A673 (cell line): ENCODE measurements at regions not wholly inside any gene's neighbourhood (a gene's known extent, or its start where the extent isn't known, plus 50 kb on each side); places are given as distances from the start of the nearest gene placed in this dataset.

ENCODE experiments used
- CTCF ChIP-seq: fragments of 300-800, 200-600 bp; sonication (generic); conservative IDR thresholded peaks from 2 replicates; pipeline ENCODE4 v1.5.1; 2017; ENCODE audit warnings: low read depth, mild to moderate bottlenecking, antibody characterized with exemption, low read length, moderate library complexity, mixed read lengths
- EZH2 ChIP-seq: fragments of 200-600 bp; sonication (generic); IDR thresholded peaks from 2 replicates; pipeline ENCODE4 v1.6.1; 2017; ENCODE audit warnings: borderline replicate concordance, low read depth, mild to moderate bottlenecking, mixed read lengths, antibody characterized with exemption, low read length; ENCODE audit not compliant: poor library complexity, severe bottlenecking

DNA sequence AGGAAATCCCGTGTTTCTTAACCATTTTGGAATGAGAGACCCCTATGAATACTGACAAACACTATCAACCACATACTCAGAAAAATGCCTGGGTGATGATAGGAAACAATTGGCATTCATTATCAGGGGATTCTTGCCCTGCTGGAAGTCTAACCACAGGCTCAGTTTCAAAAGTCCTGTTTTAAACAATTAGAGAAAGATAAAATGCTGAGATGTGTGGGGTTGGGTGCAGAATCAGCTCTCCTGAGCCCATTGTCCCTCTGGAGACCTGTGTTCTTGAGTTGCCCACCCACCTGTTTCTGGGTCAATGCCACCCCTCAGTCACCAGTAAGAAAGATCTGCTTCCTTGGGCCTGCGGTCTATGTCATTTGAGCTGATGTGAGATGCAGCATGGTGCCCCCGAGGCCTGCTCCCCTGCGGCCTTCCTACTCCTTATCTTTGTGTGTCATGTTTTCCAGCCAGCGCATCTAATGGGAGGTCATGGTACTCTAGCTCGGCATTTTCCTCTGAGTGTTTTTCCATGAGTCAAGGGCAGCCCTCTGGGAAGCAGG is 130.3 kb upstream of the PLXNA2 start:
- TF ChIP-seq CTCF (no peak), EZH2 (no peak)
